ENCODE measurements at regions not wholly inside any gene's neighbourhood (a gene's known extent, or its start where the extent isn't known, plus 50 kb on each side); places are given as distances from the start of the nearest gene placed in this dataset.

- no peak for DNase-seq (ENCODE audit: low spot score)
These were observed 53.6 kb upstream of the EPCAM start for GRCh38 chr2:47315475-47315874.

GRCh38 chr2:47313728-47314127 is 55.4 kb upstream of the EPCAM start:
- no peak for DNase-seq (ENCODE audit: low spot score)

GRCh38 chr2:47313141-47313691 is 55.9 kb upstream of the EPCAM start:
- no peak for DNase-seq (ENCODE audit: low spot score)

GRCh38 chr2:47312491-47312850 is 56.6 kb upstream of the EPCAM start:
- DNase-seq (ENCODE audit: low spot score): no peak

GRCh38 chr2:47311764-47312490 is 57.2 kb upstream of the EPCAM start:
- DNase-seq (ENCODE audit: low spot score): no peak

GRCh38 chr2:47310801-47311560 is 58.1 kb upstream of the EPCAM start:
- DNase-seq (ENCODE audit: low spot score): no peak

GRCh38 chr2:47309952-47310800 is 58.9 kb upstream of the EPCAM start:
- no peak for DNase-seq (ENCODE audit: low spot score)

GRCh38 chr2:47309472-47309951 is 59.6 kb upstream of the EPCAM start:
- DNase-seq (ENCODE audit: low spot score): no peak

GRCh38 chr2:47307066-47307465 is 62.0 kb upstream of the EPCAM start:
- DNase-seq (ENCODE audit: low spot score): no peak

GRCh38 chr2:47304654-47305053 is 64.5 kb upstream of the EPCAM start:
- no peak for DNase-seq (ENCODE audit: low spot score)

GRCh38 chr2:47303341-47304148 is 65.6 kb upstream of the EPCAM start:
- DNase-seq (ENCODE audit: low spot score): no peak

- no peak for DNase-seq (ENCODE audit: low spot score)
These were observed 66.8 kb upstream of the EPCAM start for GRCh38 chr2:47302308-47302707.

- DNase-seq (ENCODE audit: low spot score): no peak
These were observed 67.4 kb upstream of the EPCAM start for GRCh38 chr2:47301731-47302130.

GRCh38 chr2:47301277-47301618 is 67.9 kb upstream of the EPCAM start:
- no peak for DNase-seq (ENCODE audit: low spot score)

GRCh38 chr2:47300609-47301276 is 68.4 kb upstream of the EPCAM start:
- no peak for DNase-seq (ENCODE audit: low spot score)

- no peak for DNase-seq (ENCODE audit: low spot score)
These were observed 69.0 kb upstream of the EPCAM start for GRCh38 chr2:47300081-47300480.

GRCh38 chr2:47299555-47299954 is 69.6 kb upstream of the EPCAM start:
- no peak for DNase-seq (ENCODE audit: low spot score)

GRCh38 chr2:47298771-47299170 is 70.3 kb upstream of the EPCAM start:
- no peak for DNase-seq (ENCODE audit: low spot score)

GRCh38 chr2:47297767-47298425 is 71.2 kb upstream of the EPCAM start:
- no peak for DNase-seq (ENCODE audit: low spot score)

- no peak for DNase-seq (ENCODE audit: low spot score)
These were observed 73.0 kb upstream of the EPCAM start for GRCh38 chr2:47295981-47296635.
